Smooth muscle cell (in vitro differentiated cells): ENCODE measurements at regions not wholly inside any gene's neighbourhood (a gene's known extent, or its start where the extent isn't known, plus 50 kb on each side); places are given as distances from the start of the nearest gene placed in this dataset.

Source experiments
- DNase-seq: peaks from one replicate; lab custom pipeline; 2025; ENCODE audit not compliant: unreplicated experiment; lab: John Stamatoyannopoulos, UW
- H2AFZ ChIP-seq: fragments of 200-600 bp; sonication (generic); 2 replicates; pipeline ENCODE4 v1.6.0; 2016; ENCODE audit warnings: antibody characterized with exemption, low read depth, mild to moderate bottlenecking
- H3F3A ChIP-seq: fragments of 200-600 bp; sonication (generic); 2 replicates; pipeline ENCODE4 v1.6.0; 2017; ENCODE audit warnings: antibody characterized with exemption, low read depth
- H3K27ac ChIP-seq: fragments of 200-600 bp; sonication (generic); 2 replicates; pipeline ENCODE4 v1.5.1; 2016; ENCODE audit warnings: low read depth, mild to moderate bottlenecking
- H3K27me3 ChIP-seq: fragments of 200-600 bp; sonication (generic); 2 replicates; pipeline ENCODE4 v1.6.1; 2016; ENCODE audit warnings: low read depth, mild to moderate bottlenecking
- H3K36me3 ChIP-seq: fragments of 200-600 bp; sonication (generic); 2 replicates; pipeline ENCODE4 v1.5.1; 2016; ENCODE audit warnings: low read depth
- H3K4me1 ChIP-seq: fragments of 200-600 bp; sonication (generic); 2 replicates; pipeline ENCODE4 v1.5.1; 2016; ENCODE audit warnings: low read depth
- H3K4me2 ChIP-seq: fragments of 200-600 bp; sonication (generic); 2 replicates; pipeline ENCODE4 v1.6.0; 2016; ENCODE audit warnings: mild to moderate bottlenecking
- H3K4me3 ChIP-seq: fragments of 200-600 bp; sonication (generic); 2 replicates; pipeline ENCODE4 v1.5.1; 2016; ENCODE audit warnings: mild to moderate bottlenecking
- H3K79me2 ChIP-seq: fragments of 200-600 bp; sonication (generic); 2 replicates; pipeline ENCODE4 v1.6.0; 2016; ENCODE audit warnings: low read depth, mild to moderate bottlenecking
- H3K9ac ChIP-seq: fragments of 200-600 bp; sonication (generic); 2 replicates; pipeline ENCODE4 v1.6.0; 2016; ENCODE audit warnings: low read depth
- H3K9me3 ChIP-seq: fragments of 200-600 bp; sonication (generic); replicated peaks from 2 replicates; pipeline ENCODE4 v1.5.1; 2016; ENCODE audit warnings: low read depth
- H4K20me1 ChIP-seq: fragments of 200-600 bp; sonication (generic); 2 replicates; pipeline ENCODE4 v1.6.0; 2016; ENCODE audit warnings: low read depth
- WGBS: methylation state at CpG from one replicate; pipeline ENCODE4 v1.1.7; 2016; ENCODE audit warnings: low lambda C conversion rate; 5-methylcytosine and 5-hydroxymethylcytosine counted together
- TF ChIP-seq, protein P1 (sequence below): fragments of 200-600 bp; sonication (generic); IDR thresholded peaks from 2 replicates; pipeline ENCODE4 v1.5.1; 2017; ENCODE audit warnings: borderline replicate concordance, mild to moderate bottlenecking, antibody characterized with exemption; ENCODE audit not compliant: insufficient read depth, poor library complexity, severe bottlenecking

DNA sequence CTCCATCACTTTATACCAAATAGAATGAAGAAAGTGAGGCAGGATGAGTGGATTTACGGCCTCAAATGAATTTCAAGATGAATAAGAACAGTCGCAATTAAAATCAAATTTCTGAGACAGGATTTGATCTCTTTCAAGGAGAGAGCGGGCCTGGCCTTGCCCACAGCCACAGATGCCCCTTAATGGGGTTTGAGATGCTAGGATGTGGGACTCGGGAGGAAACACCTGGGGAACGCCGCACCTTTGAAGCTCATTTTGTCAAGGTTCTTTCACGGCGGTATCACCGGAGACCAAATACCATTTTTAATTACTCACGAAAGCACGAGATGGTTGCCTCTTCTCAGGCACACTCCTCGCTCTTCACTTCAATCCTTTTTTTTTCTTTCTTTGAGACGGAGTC is 178.1 kb upstream of the SDK2 start:
- peaks cover 7% of the 10 kb centered on the region for H3K4me1 ChIP-seq
- H3K27me3 ChIP-seq = peaks cover 38% of the 10 kb centered on the region
- H3K9ac ChIP-seq = no peak overlapping the region
- H3K36me3 ChIP-seq = no peaks in the 10 kb centered on the region
- H3K4me2 ChIP-seq = no peak overlapping the region
- H3K27ac ChIP-seq = no peak overlapping the region
- no peaks in the 10 kb centered on the region for H3K9me3 ChIP-seq
- no peak overlapping the region for H3K4me3 ChIP-seq
- no peak overlapping the region for H2AFZ ChIP-seq
- whole genome bisulfite sequencing = 96% methylated on average over 13 of the region's 13 CpGs
- no peaks in the 10 kb centered on the region for H3F3A ChIP-seq
- no peaks in the 10 kb centered on the region for H4K20me1 ChIP-seq
- no peak for DNase-seq
- TF ChIP-seq, protein P1, sequence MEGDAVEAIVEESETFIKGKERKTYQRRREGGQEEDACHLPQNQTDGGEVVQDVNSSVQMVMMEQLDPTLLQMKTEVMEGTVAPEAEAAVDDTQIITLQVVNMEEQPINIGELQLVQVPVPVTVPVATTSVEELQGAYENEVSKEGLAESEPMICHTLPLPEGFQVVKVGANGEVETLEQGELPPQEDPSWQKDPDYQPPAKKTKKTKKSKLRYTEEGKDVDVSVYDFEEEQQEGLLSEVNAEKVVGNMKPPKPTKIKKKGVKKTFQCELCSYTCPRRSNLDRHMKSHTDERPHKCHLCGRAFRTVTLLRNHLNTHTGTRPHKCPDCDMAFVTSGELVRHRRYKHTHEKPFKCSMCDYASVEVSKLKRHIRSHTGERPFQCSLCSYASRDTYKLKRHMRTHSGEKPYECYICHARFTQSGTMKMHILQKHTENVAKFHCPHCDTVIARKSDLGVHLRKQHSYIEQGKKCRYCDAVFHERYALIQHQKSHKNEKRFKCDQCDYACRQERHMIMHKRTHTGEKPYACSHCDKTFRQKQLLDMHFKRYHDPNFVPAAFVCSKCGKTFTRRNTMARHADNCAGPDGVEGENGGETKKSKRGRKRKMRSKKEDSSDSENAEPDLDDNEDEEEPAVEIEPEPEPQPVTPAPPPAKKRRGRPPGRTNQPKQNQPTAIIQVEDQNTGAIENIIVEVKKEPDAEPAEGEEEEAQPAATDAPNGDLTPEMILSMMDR = no peak
- H3K79me2 ChIP-seq = no peaks in the 10 kb centered on the region

DNA sequence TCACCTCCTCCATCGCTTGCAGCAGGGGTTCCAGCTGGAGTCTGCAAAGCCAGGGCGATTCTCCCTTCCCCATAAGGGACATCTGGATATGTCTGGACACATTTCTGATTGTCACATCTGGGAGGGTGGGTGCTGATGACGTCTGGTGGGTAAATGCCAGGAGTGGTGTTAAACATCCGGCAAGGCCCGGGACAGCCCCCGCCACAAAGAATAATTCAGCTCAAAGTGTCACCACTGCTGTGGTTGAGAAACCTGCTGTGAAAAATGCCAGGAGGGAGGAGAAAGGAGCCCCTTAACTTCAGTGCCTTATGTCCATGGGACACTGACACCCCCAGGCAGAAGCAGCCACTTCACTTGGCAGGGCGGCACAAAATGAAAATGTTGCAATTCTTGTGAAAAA is 179.4 kb upstream of the SDK2 start:
- Histone ChIP-seq H3K4me3 (no peak overlapping the region), H3K27ac (no peak overlapping the region), H3K9ac (no peak overlapping the region), H3K4me2 (no peak overlapping the region), H3F3A (no peaks in the 10 kb centered on the region), H2AFZ (no peak overlapping the region), H4K20me1 (no peaks in the 10 kb centered on the region), H3K9me3 (no peaks in the 10 kb centered on the region), H3K27me3 (peaks cover 38% of the 10 kb centered on the region), H3K4me1 (peaks cover 16% of the 10 kb centered on the region), H3K79me2 (no peaks in the 10 kb centered on the region), H3K36me3 (no peaks in the 10 kb centered on the region)
- 81% methylated on average over 7 of the region's 7 CpGs for WGBS
- DNase-seq = no peak
- TF ChIP-seq, protein P1 = no peak

DNA sequence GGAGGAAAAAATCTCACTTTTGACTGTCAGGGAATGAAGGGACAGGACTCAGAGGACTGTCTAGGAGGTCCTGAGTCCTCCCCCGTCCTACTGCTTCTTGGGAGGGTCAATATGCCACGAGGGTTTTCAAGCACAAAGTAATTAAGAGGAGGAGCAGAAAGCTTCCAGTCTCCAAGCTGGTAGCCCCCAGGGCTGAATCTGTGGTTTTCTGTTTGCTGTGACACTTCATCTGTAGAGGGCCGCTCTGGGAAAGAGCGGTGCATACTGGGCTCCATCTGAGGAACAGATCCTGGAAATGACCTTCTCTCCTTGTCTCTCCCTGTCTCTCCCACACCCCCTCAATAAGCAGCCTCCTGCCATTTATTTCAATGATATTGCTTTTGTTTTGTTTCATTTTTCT is 180.1 kb upstream of the SDK2 start:
- H4K20me1 ChIP-seq = no peaks in the 10 kb centered on the region
- WGBS = 44% methylated on average over 4 of the region's 4 CpGs
- peaks cover 16% of the 10 kb centered on the region for H3K4me1 ChIP-seq
- no peaks in the 10 kb centered on the region for H3K9me3 ChIP-seq
- H3F3A ChIP-seq = no peaks in the 10 kb centered on the region
- no peak overlapping the region for H3K4me3 ChIP-seq
- no peak overlapping the region for H3K9ac ChIP-seq
- no peak overlapping the region for H3K4me2 ChIP-seq
- TF ChIP-seq, protein P1 = no peak
- no peaks in the 10 kb centered on the region for H3K79me2 ChIP-seq
- no peak for DNase-seq
- H2AFZ ChIP-seq = no peak overlapping the region
- H3K36me3 ChIP-seq = no peaks in the 10 kb centered on the region
- H3K27ac ChIP-seq = no peak overlapping the region
- peaks cover 38% of the 10 kb centered on the region for H3K27me3 ChIP-seq

GRCh38 chr17:73826181-73826871 is 182.1 kb upstream of the SDK2 start:
- no peak for DNase-seq
- Histone ChIP-seq H3K9me3 (no peaks in the 10 kb centered on the region), H3K27me3 (peaks cover 28% of the 10 kb centered on the region), H3K9ac (no peak overlapping the region), H3K4me3 (no peak overlapping the region), H3K27ac (no peak overlapping the region), H2AFZ (no peak overlapping the region), H3K79me2 (no peaks in the 10 kb centered on the region), H3K36me3 (no peaks in the 10 kb centered on the region), H4K20me1 (no peaks in the 10 kb centered on the region), H3F3A (no peaks in the 10 kb centered on the region), H3K4me1 (peaks cover 14% of the 10 kb centered on the region), H3K4me2 (no peak overlapping the region)
- WGBS = 94% methylated on average over 9 of the region's 9 CpGs
- TF ChIP-seq, protein P1 = no peak
